ENCODE measurements at regions not wholly inside any gene's neighbourhood (a gene's known extent, or its start where the extent isn't known, plus 50 kb on each side); places are given as distances from the start of the nearest gene placed in this dataset.

- Histone ChIP-seq H3K4me1 (ENCODE audit: control insufficient read depth, insufficient read depth, low read length) (no peaks in the 10 kb centered on the region), H3K4me3 (ENCODE audit: low read depth, low read length) (no peak overlapping the region), H3K27me3 (ENCODE audit: control insufficient read depth, insufficient read depth, low read length) (no peaks in the 10 kb centered on the region), H3K27ac (ENCODE audit: low read depth, low read length) (no peak overlapping the region), H3K36me3 (ENCODE audit: control insufficient read depth, insufficient read depth, low read length) (no peaks in the 10 kb centered on the region), H3K9ac (ENCODE audit: low read length) (no peak overlapping the region), H3K9me3 (ENCODE audit: control insufficient read depth, insufficient read depth, low read depth, low read length) (no peaks in the 10 kb centered on the region)
Observed at GRCh38 chr21:16945580-16945979, 567.3 kb upstream of the CXADR start.

- Histone ChIP-seq H3K27ac (ENCODE audit: low read depth, low read length) (no peak overlapping the region), H3K27me3 (ENCODE audit: control insufficient read depth, insufficient read depth, low read length) (no peaks in the 10 kb centered on the region), H3K9ac (ENCODE audit: low read length) (no peak overlapping the region), H3K36me3 (ENCODE audit: control insufficient read depth, insufficient read depth, low read length) (no peaks in the 10 kb centered on the region), H3K9me3 (ENCODE audit: control insufficient read depth, insufficient read depth, low read depth, low read length) (no peaks in the 10 kb centered on the region), H3K4me1 (ENCODE audit: control insufficient read depth, insufficient read depth, low read length) (no peaks in the 10 kb centered on the region), H3K4me3 (ENCODE audit: low read depth, low read length) (no peak overlapping the region)
Observed at GRCh38 chr21:16956824-16957223, 556.0 kb upstream of the CXADR start.

- Histone ChIP-seq H3K36me3 (ENCODE audit: control insufficient read depth, insufficient read depth, low read length) (no peaks in the 10 kb centered on the region), H3K27me3 (ENCODE audit: control insufficient read depth, insufficient read depth, low read length) (no peaks in the 10 kb centered on the region), H3K9ac (ENCODE audit: low read length) (no peak overlapping the region), H3K4me3 (ENCODE audit: low read depth, low read length) (no peak overlapping the region), H3K9me3 (ENCODE audit: control insufficient read depth, insufficient read depth, low read depth, low read length) (peaks cover 8% of the 10 kb centered on the region), H3K27ac (ENCODE audit: low read depth, low read length) (no peak overlapping the region), H3K4me1 (ENCODE audit: control insufficient read depth, insufficient read depth, low read length) (no peaks in the 10 kb centered on the region)
Observed at GRCh38 chr21:16965424-16965823, 547.4 kb upstream of the CXADR start.

- no peak overlapping the region for H3K27ac ChIP-seq (ENCODE audit: low read depth, low read length)
- no peaks in the 10 kb centered on the region for H3K27me3 ChIP-seq (ENCODE audit: control insufficient read depth, insufficient read depth, low read length)
- H3K4me3 ChIP-seq (ENCODE audit: low read depth, low read length): no peak overlapping the region
- H3K9ac ChIP-seq (ENCODE audit: low read length): no peak overlapping the region
- peaks cover 8% of the 10 kb centered on the region for H3K9me3 ChIP-seq (ENCODE audit: control insufficient read depth, insufficient read depth, low read depth, low read length)
- H3K36me3 ChIP-seq (ENCODE audit: control insufficient read depth, insufficient read depth, low read length): no peaks in the 10 kb centered on the region
- H3K4me1 ChIP-seq (ENCODE audit: control insufficient read depth, insufficient read depth, low read length): no peaks in the 10 kb centered on the region
Observed at GRCh38 chr21:16968436-16968835, 544.4 kb upstream of the CXADR start.

DNA sequence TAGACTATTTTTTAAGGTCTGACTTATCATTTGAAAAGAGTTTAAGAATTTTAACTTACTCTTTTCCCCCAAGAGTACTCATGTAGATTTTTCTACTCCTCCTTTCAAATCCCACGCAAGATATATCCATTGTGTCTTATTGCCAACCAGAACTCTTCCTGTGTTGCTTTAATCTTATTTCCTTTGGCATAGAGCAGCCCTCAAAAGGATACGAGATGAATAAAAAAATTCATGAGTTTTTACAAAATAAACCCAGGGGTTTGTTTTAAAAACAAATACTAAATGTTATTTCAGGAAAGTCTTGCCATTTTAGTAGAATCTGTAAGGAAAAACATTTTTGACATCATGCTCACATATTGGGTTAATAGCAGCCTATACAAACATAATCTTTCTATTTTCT, 543.2 kb upstream of the CXADR start:
- no peaks in the 10 kb centered on the region for H3K4me1 ChIP-seq (ENCODE audit: control insufficient read depth, insufficient read depth, low read length)
- no peaks in the 10 kb centered on the region for H3K27me3 ChIP-seq (ENCODE audit: control insufficient read depth, insufficient read depth, low read length)
- no peak overlapping the region for H3K27ac ChIP-seq (ENCODE audit: low read depth, low read length)
- H3K9me3 ChIP-seq (ENCODE audit: control insufficient read depth, insufficient read depth, low read depth, low read length): peaks cover 8% of the 10 kb centered on the region
- no peaks in the 10 kb centered on the region for H3K36me3 ChIP-seq (ENCODE audit: control insufficient read depth, insufficient read depth, low read length)
- H3K4me3 ChIP-seq (ENCODE audit: low read depth, low read length): no peak overlapping the region
- H3K9ac ChIP-seq (ENCODE audit: low read length): no peak overlapping the region

DNA sequence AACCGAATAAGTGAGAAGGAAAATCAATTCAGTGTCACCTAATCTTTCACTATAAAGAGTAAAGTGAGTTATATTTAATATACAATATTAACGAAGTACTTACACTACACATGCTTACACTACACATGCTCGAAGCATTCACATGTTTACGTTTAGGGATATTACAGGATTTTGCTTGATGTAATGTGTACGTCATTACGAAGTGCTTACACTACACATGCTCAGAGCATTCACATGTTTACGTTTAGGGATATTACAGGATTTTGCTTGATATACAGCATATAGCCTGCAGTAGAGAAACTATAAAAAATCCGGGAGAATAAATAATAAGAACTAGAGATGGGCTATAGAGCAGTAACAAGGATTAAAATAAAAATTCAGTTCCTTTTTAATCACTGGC, 538.8 kb upstream of the CXADR start:
- Histone ChIP-seq H3K9ac (ENCODE audit: low read length) (no peak overlapping the region), H3K4me3 (ENCODE audit: low read depth, low read length) (no peak overlapping the region), H3K36me3 (ENCODE audit: control insufficient read depth, insufficient read depth, low read length) (no peaks in the 10 kb centered on the region), H3K27ac (ENCODE audit: low read depth, low read length) (no peak overlapping the region), H3K4me1 (ENCODE audit: control insufficient read depth, insufficient read depth, low read length) (0 out of 2 replicates have a peak, but pooled peaks cover 8% of the 10 kb centered on the region), H3K9me3 (ENCODE audit: control insufficient read depth, insufficient read depth, low read depth, low read length) (no peaks in the 10 kb centered on the region), H3K27me3 (ENCODE audit: control insufficient read depth, insufficient read depth, low read length) (no peaks in the 10 kb centered on the region)

DNA sequence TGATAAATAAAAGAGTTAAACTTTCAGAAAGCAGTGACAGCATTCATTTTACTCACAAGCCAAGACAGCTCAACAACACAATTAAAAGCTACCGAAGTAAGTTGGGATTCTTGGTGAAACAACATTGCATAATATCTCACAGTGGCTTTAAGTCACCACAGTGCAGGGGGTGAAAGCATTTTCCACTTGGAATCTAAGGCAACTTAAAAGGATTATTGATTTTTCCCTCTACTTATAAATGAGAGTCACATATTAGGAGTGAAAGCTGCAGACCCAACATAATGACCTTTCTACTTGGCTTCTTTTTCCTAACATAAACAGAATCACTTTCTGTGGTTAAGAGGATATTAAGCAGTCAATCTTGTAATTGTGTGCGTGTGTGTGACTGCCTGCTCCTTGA, 536.6 kb upstream of the CXADR start:
- Histone ChIP-seq H3K4me1 (ENCODE audit: control insufficient read depth, insufficient read depth, low read length) (0 out of 2 replicates have a peak, but pooled peaks cover 8% of the 10 kb centered on the region), H3K9me3 (ENCODE audit: control insufficient read depth, insufficient read depth, low read depth, low read length) (no peaks in the 10 kb centered on the region), H3K27ac (ENCODE audit: low read depth, low read length) (no peak overlapping the region), H3K27me3 (ENCODE audit: control insufficient read depth, insufficient read depth, low read length) (no peaks in the 10 kb centered on the region), H3K36me3 (ENCODE audit: control insufficient read depth, insufficient read depth, low read length) (no peaks in the 10 kb centered on the region), H3K4me3 (ENCODE audit: low read depth, low read length) (no peak overlapping the region), H3K9ac (ENCODE audit: low read length) (no peak overlapping the region)

- H3K9ac ChIP-seq (ENCODE audit: low read length): no peak overlapping the region
- H3K4me1 ChIP-seq (ENCODE audit: control insufficient read depth, insufficient read depth, low read length): 0 out of 2 replicates have a peak, but pooled peaks cover 8% of the 10 kb centered on the region
- H3K27me3 ChIP-seq (ENCODE audit: control insufficient read depth, insufficient read depth, low read length): no peaks in the 10 kb centered on the region
- no peak overlapping the region for H3K4me3 ChIP-seq (ENCODE audit: low read depth, low read length)
- no peaks in the 10 kb centered on the region for H3K9me3 ChIP-seq (ENCODE audit: control insufficient read depth, insufficient read depth, low read depth, low read length)
- no peaks in the 10 kb centered on the region for H3K36me3 ChIP-seq (ENCODE audit: control insufficient read depth, insufficient read depth, low read length)
- no peak overlapping the region for H3K27ac ChIP-seq (ENCODE audit: low read depth, low read length)
Observed at GRCh38 chr21:16978309-16978895, 534.4 kb upstream of the CXADR start.

GRCh38 chr21:16979574-16979973, 533.3 kb upstream of the CXADR start:
- Histone ChIP-seq H3K36me3 (ENCODE audit: control insufficient read depth, insufficient read depth, low read length) (no peaks in the 10 kb centered on the region), H3K9me3 (ENCODE audit: control insufficient read depth, insufficient read depth, low read depth, low read length) (no peaks in the 10 kb centered on the region), H3K4me3 (ENCODE audit: low read depth, low read length) (no peak overlapping the region), H3K27me3 (ENCODE audit: control insufficient read depth, insufficient read depth, low read length) (no peaks in the 10 kb centered on the region), H3K9ac (ENCODE audit: low read length) (no peak overlapping the region), H3K27ac (ENCODE audit: low read depth, low read length) (no peak overlapping the region), H3K4me1 (ENCODE audit: control insufficient read depth, insufficient read depth, low read length) (0 out of 2 replicates have a peak, but pooled peaks cover 8% of the 10 kb centered on the region)

DNA sequence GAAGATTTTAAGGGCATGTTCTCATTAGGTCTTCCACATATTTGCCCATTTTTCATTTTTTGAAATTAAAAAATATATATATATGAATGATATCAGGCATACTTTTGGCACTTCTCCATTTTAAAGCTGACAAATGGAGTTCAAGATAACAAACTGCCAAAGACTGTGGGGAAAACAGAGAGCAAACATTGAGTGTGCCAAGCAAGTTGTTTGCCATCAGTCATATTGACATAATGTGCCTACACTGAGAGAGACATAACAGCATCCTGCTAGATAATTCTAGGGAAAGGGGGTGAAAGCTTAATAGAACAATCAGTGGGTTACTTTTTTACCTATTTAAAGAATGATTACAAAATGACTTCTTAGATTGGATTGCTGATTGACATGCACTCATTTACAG, 529.4 kb upstream of the CXADR start:
- H3K4me1 ChIP-seq (ENCODE audit: control insufficient read depth, insufficient read depth, low read length): no peaks in the 10 kb centered on the region
- no peak overlapping the region for H3K4me3 ChIP-seq (ENCODE audit: low read depth, low read length)
- no peaks in the 10 kb centered on the region for H3K27me3 ChIP-seq (ENCODE audit: control insufficient read depth, insufficient read depth, low read length)
- H3K27ac ChIP-seq (ENCODE audit: low read depth, low read length): no peak overlapping the region
- H3K36me3 ChIP-seq (ENCODE audit: control insufficient read depth, insufficient read depth, low read length): no peaks in the 10 kb centered on the region
- H3K9me3 ChIP-seq (ENCODE audit: control insufficient read depth, insufficient read depth, low read depth, low read length): no peaks in the 10 kb centered on the region
- H3K9ac ChIP-seq (ENCODE audit: low read length): no peak overlapping the region

DNA sequence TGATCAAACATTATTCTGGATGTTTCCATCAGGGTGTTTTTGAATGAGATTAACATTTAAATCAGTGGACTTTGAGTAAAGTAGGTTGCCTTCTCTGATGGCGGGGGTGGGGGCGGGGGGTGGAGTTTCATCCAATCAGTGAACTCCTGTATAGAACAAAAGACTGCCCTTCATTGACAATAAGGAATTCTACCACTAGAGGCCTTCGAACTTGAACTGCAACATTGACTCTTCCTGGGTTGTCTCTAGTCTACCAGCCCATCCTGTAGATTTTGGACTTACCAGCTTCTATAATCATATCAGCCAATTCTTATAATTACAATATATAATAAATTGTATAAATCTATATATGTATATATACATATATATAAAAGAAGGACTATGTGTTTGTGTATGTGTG, 520.4 kb upstream of the CXADR start:
- no peaks in the 10 kb centered on the region for H3K4me1 ChIP-seq (ENCODE audit: control insufficient read depth, insufficient read depth, low read length)
- no peak overlapping the region for H3K4me3 ChIP-seq (ENCODE audit: low read depth, low read length)
- H3K9me3 ChIP-seq (ENCODE audit: control insufficient read depth, insufficient read depth, low read depth, low read length): no peaks in the 10 kb centered on the region
- H3K27ac ChIP-seq (ENCODE audit: low read depth, low read length): no peak overlapping the region
- H3K27me3 ChIP-seq (ENCODE audit: control insufficient read depth, insufficient read depth, low read length): no peaks in the 10 kb centered on the region
- H3K9ac ChIP-seq (ENCODE audit: low read length): no peak overlapping the region
- H3K36me3 ChIP-seq (ENCODE audit: control insufficient read depth, insufficient read depth, low read length): no peaks in the 10 kb centered on the region

All from HUES6 (cell line).